Lung (tissue), 11 donors: ENCODE measurements at regions not wholly inside any gene's neighbourhood (a gene's known extent, or its start where the extent isn't known, plus 50 kb on each side); places are given as distances from the start of the nearest gene placed in this dataset.

ENCODE experiments used
- ATAC-seq: fragments of 200-7000 bp; cut with Tn5 transposase; one replicate; pipeline ENCODE4 v1.9.1; 2020; ENCODE audit warnings: moderate number of reproducible peaks; ENCODE audit not compliant: insufficient read depth, low FRiP score
- DNase-seq, 3 donors: peaks; one replicate each; pipeline ENCODE4 v3.0.0-alpha.2; 2013 to 2017
- H3K27ac ChIP-seq, 2 donors: one replicate each; pipeline ENCODE4 v1.5.1; 2013; ENCODE audit warnings: mild to moderate bottlenecking in 2 of 2, moderate library complexity in 2 of 2, control low read depth in 1 of 2, inconsistent platforms in 1 of 2, low read depth in 1 of 2, low read length in 1 of 2
- H3K27me3 ChIP-seq, 3 donors: one replicate each; pipeline ENCODE4 v1.5.1; 2013; ENCODE audit warnings: low read length in 2 of 3; ENCODE audit not compliant: control insufficient read depth in 3 of 3, insufficient read depth in 3 of 3
- H3K36me3 ChIP-seq, 4 donors: one replicate each; pipeline ENCODE4 v1.5.1; 2013; ENCODE audit warnings: low read length in 4 of 4, mild to moderate bottlenecking in 1 of 4, moderate library complexity in 1 of 4; ENCODE audit not compliant: control insufficient read depth in 4 of 4, insufficient read depth in 4 of 4
- H3K4me1 ChIP-seq, 5 donors: one replicate each; pipeline ENCODE4 v1.5.1; 2013; ENCODE audit warnings: low read length in 5 of 5, mild to moderate bottlenecking in 2 of 5, moderate library complexity in 1 of 5; ENCODE audit not compliant: control insufficient read depth in 5 of 5, insufficient read depth in 5 of 5
- H3K4me3 ChIP-seq: one replicate; pipeline ENCODE4 v1.5.1; 2013; ENCODE audit warnings: mild to moderate bottlenecking, control low read depth, moderate library complexity
- H3K9ac ChIP-seq, 2 donors: one replicate each; pipeline ENCODE4 v1.5.1; 2013; ENCODE audit warnings: low read length in 2 of 2, control low read depth in 1 of 2; ENCODE audit not compliant: insufficient read depth in 1 of 2
- H3K9me3 ChIP-seq, 4 donors: one replicate each; pipeline ENCODE4 v1.5.1; 2013; ENCODE audit warnings: low read length in 3 of 4, mild to moderate bottlenecking in 1 of 4, moderate library complexity in 1 of 4; ENCODE audit not compliant: control insufficient read depth in 4 of 4, insufficient read depth in 3 of 4
- WGBS, 2 donors: extraction: QIAGEN DNeasy Blood & Tissue Kit; methylation state at CpG; one replicate each; pipeline ENCODE4 v1.1.7; 2013; 5-methylcytosine and 5-hydroxymethylcytosine counted together
- TF ChIP-seq, protein P1 (sequence below): IDR thresholded peaks from 2 replicates; pipeline ENCODE4 v1.5.1; 2012; ENCODE audit warnings: mild to moderate bottlenecking; ENCODE audit errors: control extremely low read depth, extremely low read depth
- donor health status: control.
- donor health status: control.
- donor health status: Bipolar disorder and iron deficiency.
- donor health status: healthy.
- donor health status: DM: yes; HTN: yes; CAD: no.

DNA sequence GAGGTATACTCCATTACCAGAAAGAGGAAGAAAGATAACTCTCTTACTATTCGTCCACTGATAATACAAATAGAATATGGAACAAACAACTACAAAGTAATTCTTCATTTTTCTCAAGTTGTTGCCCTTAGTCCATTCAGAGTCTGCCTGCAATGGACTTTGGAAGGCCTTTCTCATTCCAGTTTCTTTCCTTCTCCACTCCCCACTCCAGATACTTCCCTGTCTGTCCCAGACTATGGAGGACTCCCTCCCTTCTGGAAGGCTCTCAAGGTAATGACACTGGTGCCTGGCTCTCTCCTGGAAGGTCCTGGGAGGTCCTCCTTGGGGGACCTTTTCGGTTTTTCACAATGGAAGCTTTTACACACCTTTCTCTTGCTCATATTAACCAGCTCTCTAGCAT is 167.8 kb downstream of the SDHAF3 start:
- Histone ChIP-seq H3K4me3 (no peak overlapping the region), H3K9me3 (no peaks in the 10 kb centered on the region), H3K9ac (no peak overlapping the region), H3K27me3 (no peaks in the 10 kb centered on the region), H3K27ac (no peak overlapping the region), H3K4me1 (no peaks in the 10 kb centered on the region), H3K36me3 (no peaks in the 10 kb centered on the region)
- DNase-seq = no peak
- WGBS, 2 donors = 50 to 56% methylated on average over 2 of the region's 2 CpGs
- TF ChIP-seq, protein P1, sequence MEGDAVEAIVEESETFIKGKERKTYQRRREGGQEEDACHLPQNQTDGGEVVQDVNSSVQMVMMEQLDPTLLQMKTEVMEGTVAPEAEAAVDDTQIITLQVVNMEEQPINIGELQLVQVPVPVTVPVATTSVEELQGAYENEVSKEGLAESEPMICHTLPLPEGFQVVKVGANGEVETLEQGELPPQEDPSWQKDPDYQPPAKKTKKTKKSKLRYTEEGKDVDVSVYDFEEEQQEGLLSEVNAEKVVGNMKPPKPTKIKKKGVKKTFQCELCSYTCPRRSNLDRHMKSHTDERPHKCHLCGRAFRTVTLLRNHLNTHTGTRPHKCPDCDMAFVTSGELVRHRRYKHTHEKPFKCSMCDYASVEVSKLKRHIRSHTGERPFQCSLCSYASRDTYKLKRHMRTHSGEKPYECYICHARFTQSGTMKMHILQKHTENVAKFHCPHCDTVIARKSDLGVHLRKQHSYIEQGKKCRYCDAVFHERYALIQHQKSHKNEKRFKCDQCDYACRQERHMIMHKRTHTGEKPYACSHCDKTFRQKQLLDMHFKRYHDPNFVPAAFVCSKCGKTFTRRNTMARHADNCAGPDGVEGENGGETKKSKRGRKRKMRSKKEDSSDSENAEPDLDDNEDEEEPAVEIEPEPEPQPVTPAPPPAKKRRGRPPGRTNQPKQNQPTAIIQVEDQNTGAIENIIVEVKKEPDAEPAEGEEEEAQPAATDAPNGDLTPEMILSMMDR = no peak
- no peak for ATAC-seq

DNA sequence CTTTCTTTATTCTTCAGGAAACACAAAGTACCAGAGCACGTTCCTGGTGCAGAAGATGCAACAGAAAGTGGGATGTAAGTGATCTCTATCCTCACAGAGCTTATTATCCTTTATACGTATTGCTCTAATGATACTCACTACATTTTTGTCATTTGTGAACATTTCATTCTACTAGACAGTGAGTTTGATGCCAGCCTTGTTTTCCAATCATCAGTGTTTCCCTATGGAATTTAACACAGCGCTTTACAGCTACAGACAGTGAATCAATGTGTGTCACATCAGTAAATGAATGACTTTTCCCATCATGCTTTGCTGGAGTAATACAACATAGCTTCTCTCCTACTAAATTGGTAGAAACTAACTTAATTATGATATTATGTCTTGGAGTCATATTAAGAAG is 175.5 kb downstream of the SDHAF3 start:
- WGBS, 2 donors = 81 to 84% methylated on average over 3 of the region's 3 CpGs

DNA sequence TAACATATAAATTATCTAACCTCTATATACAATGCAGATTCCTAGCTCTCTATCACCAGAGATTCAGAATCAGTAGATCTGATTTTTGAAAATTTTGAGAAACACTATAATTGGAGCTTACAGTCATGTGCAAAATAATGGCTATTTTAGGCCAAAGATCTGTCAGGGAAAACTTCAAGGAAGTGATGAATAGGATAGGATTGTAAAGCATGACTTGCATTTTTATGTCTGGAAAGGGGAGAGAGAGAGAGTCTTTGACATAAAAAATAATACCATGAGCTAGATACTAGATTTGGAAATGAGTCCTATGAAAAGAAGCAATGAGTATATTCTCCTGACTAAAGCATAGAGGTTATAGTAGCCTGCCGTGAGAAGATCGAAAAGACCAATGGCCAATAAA is 181.1 kb downstream of the SDHAF3 start:
- WGBS, 2 donors = 89 to 93% methylated on average over 2 of the region's 2 CpGs
- Histone ChIP-seq H3K27ac (no peak overlapping the region), H3K4me1 (no peaks in the 10 kb centered on the region), H3K9ac (no peak overlapping the region), H3K9me3 (no peaks in the 10 kb centered on the region), H3K36me3 (no peaks in the 10 kb centered on the region), H3K27me3 (no peaks in the 10 kb centered on the region), H3K4me3 (no peak overlapping the region)
- TF ChIP-seq, protein P1 = no peak
- DNase-seq = no peak
- no peak for ATAC-seq

More for the DNA sequence above, 175.5 kb downstream of the SDHAF3 start:
- no peak overlapping the region for H3K27ac ChIP-seq
- DNase-seq = no peak
- no peaks in the 10 kb centered on the region for H3K36me3 ChIP-seq
- ATAC-seq = no peak
- TF ChIP-seq, protein P1 = no peak
- no peak overlapping the region for H3K4me3 ChIP-seq
- H3K4me1 ChIP-seq = no peaks in the 10 kb centered on the region
- H3K27me3 ChIP-seq = no peaks in the 10 kb centered on the region
- no peaks in the 10 kb centered on the region for H3K9me3 ChIP-seq
- H3K9ac ChIP-seq = no peak overlapping the region

DNA sequence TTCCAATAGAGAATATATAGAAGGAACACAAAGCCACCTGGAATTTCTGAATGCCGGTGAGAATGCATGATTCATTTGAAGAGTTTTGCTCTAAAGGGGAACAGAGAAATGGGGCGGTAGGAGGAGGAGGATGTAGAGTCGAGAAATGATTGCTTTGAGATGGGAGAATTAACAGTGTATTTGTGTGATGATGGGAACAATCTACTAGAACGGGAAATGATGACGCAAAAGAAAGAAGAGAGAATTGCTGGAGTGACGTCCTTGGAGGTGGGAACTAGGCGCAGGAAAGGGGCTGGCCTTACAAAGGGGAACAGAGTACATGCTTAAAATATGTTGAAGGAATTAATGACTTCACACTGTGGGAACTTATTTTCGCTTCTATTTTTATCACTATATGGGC is 188.1 kb downstream of the SDHAF3 start:
- ATAC-seq (no peak), DNase-seq (no peak)
- Histone ChIP-seq H3K36me3 (no peaks in the 10 kb centered on the region), H3K4me3 (no peak overlapping the region), H3K4me1 (no peaks in the 10 kb centered on the region), H3K9me3 (peaks cover 0 to 2% (median 0%) of the 10 kb centered on the region in 4 donors), H3K9ac (no peak overlapping the region), H3K27me3 (no peaks in the 10 kb centered on the region), H3K27ac (no peak overlapping the region)
- TF ChIP-seq, protein P1 = no peak
- 80 to 82% methylated on average over 8 of the region's 8 CpGs for WGBS, 2 donors
